HG03060 (cell line): ENCODE measurements at regions not wholly inside any gene's neighbourhood (a gene's known extent, or its start where the extent isn't known, plus 50 kb on each side); places are given as distances from the start of the nearest gene placed in this dataset.

Source experiments
- ATAC-seq: cut with Tn5 transposase; IDR thresholded peaks from one replicate; pipeline ENCODE4 v1.9.1; 2021; ENCODE audit warnings: low read depth, moderate number of reproducible peaks; ENCODE audit not compliant: unreplicated experiment

- ATAC-seq: no peak
Measured at GRCh38 chr5:93890657-93891056, 149.3 kb upstream of the POU5F2 start.

- no peak for ATAC-seq
Measured at GRCh38 chr5:93887678-93888077, 146.3 kb upstream of the POU5F2 start.

- no peak for ATAC-seq
Measured at GRCh38 chr5:93886917-93887361, 145.5 kb upstream of the POU5F2 start.

GRCh38 chr5:93886098-93886806, 144.9 kb upstream of the POU5F2 start:
- ATAC-seq: no peak

- ATAC-seq: no peak
Measured at GRCh38 chr5:93884254-93884653, 142.9 kb upstream of the POU5F2 start.

- no peak for ATAC-seq
Measured at GRCh38 chr5:93883459-93883858, 142.1 kb upstream of the POU5F2 start.

DNA sequence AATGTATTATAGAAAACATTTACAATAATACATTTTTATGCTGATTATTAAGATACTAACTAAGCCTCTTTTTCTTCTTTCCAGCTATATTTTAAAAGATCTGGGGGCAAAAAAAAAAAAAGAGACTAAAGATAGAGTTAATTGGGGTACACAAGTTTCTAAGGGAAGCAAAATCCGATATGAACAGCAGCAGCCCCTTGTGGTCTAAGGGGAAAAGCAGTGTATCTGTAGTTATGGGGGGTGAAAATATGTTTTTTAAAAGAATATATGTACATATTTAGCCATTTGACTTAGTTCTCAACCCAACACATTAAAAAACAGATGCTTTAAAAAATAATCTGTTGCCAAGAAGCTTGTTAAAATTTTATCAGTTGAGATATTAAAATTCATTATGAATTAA, 134.3 kb upstream of the POU5F2 start:
- no peak for ATAC-seq

GRCh38 chr5:93874491-93874890, 133.1 kb upstream of the POU5F2 start:
- no peak for ATAC-seq

- ATAC-seq: peak; percentile 49
Measured at GRCh38 chr5:93874080-93874479, 132.7 kb upstream of the POU5F2 start.

DNA sequence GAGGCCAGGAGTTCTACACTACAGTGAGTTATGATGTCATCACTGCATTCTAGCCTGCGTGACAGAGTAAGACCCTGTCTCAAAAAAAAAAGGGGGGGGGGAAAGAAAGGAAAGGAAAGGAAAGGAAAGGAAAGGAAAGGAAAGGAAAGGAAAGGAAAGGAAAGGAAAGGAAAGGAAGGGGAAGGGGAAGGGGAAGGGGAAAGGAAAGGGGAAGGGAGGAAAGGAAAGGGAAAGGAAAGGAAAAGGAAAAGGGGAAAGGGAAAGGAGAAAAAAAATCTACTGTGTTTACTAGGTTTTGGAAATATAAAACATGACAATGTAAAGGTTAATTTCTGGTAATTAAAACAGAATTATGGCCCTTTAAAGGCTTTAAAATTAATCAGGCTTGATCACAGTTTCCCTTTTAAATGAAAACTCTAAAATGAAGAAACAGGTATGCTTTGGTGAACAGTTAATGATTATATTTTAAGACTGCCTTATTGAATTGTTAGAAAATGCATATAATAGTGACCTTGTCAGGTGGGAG, 131.9 kb upstream of the POU5F2 start:
- no peak for ATAC-seq

DNA sequence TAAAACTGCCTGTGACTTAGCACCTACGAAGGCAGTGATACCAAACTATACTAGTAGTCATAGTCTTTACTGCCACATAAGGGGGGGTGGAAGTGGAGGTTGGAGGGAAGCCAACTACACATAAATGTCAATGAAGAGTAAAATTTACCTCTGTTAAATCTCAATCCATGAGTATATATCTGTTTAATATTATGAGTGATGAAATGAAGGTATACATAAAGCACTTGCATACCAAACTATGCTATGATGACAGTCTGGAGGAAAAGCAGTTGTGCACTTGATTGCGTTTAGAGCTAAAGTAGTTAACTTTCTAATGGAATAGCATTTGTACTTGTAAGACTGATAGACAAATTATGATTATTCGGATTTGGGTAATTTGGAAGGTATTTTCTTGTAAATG, 129.2 kb upstream of the POU5F2 start:
- no peak for ATAC-seq

- ATAC-seq: no peak
Measured at GRCh38 chr5:93868851-93869250, 127.5 kb upstream of the POU5F2 start.

DNA sequence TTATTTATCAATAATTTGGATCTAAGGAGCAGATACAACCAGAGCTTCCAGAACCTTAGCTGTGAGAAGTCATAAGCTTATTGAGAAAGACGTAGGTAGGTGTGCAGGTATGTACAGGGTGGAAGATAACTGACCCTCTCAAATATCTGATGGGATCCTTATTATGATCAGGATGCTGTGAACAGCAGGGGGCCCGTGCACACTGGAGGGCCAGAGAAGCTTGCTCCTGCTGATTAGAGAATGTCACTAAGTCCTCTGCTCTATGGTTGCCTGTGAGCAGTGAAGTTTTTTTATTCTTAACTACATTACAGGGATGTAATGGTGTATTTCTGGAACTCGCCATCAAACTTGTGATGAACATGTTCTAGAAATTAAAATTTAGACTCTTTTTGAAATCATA, 108.9 kb upstream of the POU5F2 start:
- ATAC-seq: no peak

GRCh38 chr5:93845376-93845775, 104.0 kb upstream of the POU5F2 start:
- no peak for ATAC-seq

GRCh38 chr5:93831449-93831848, 90.0 kb upstream of the POU5F2 start:
- ATAC-seq: no peak

- ATAC-seq: no peak
Measured at GRCh38 chr5:93830893-93831292, 89.5 kb upstream of the POU5F2 start.

GRCh38 chr5:93829346-93829745, 87.9 kb upstream of the POU5F2 start:
- no peak for ATAC-seq

- no peak for ATAC-seq
Measured at GRCh38 chr5:93821891-93822415, 80.6 kb upstream of the POU5F2 start.

- no peak for ATAC-seq
Measured at GRCh38 chr5:93819668-93820067, 78.3 kb upstream of the POU5F2 start.

- no peak for ATAC-seq
Measured at GRCh38 chr5:93810780-93811179, 69.4 kb upstream of the POU5F2 start.

GRCh38 chr5:93809430-93809829, 68.0 kb upstream of the POU5F2 start:
- no peak for ATAC-seq

GRCh38 chr5:93807846-93808245, 66.4 kb upstream of the POU5F2 start:
- no peak for ATAC-seq
